K562 (cell line): ENCODE measurements at regions not wholly inside any gene's neighbourhood (a gene's known extent, or its start where the extent isn't known, plus 50 kb on each side); places are given as distances from the start of the nearest gene placed in this dataset.

ENCODE experiments used
- DIDO1 ChIP-seq: fragments of 450-650 bp; IDR thresholded peaks from 2 replicates; pipeline ENCODE4 v1.6.1; 2016; ENCODE audit warnings: low read depth, missing biosample characterization, missing genetic modification characterization
- FOXM1 ChIP-seq, 2 experiments: fragments of 450-650 bp in 1 of 2; sonication (generic) in 1 of 2; formaldehyde crosslinking in 1 of 2; IDR thresholded peaks; 2 replicates each; pipeline versions ENCODE4 v1.6.1 to v1.9.0; 2017 to 2022; ENCODE audit warnings: low read depth in 2 of 2, mild to moderate bottlenecking in 2 of 2, missing genetic modification reagents in 1 of 2, moderate library complexity in 1 of 2
- RHOXF2B ChIP-seq: fragments of 250-450 bp; sonication (Bioruptor Pico); conservative IDR thresholded peaks from 2 replicates; pipeline ENCODE4 v1.5.1; 2021
- SRSF3 ChIP-seq: fragments of 200-400 bp; formaldehyde crosslinking; IDR thresholded peaks from 2 replicates; pipeline ENCODE4 v1.6.1; 2016; ENCODE audit warnings: mild to moderate bottlenecking, low read length, moderate library complexity; ENCODE audit not compliant: insufficient read depth
- SUPT5H ChIP-seq: fragments of 450-650 bp; IDR thresholded peaks from 2 replicates; pipeline ENCODE4 v1.6.1; 2016
- WHSC1 ChIP-seq: IDR thresholded peaks from one replicate; pipeline ENCODE4 v1.6.1; 2012; ENCODE audit warnings: low read length, control low read depth, inconsistent platforms
- ZNF778 ChIP-seq: fragments of 450-650 bp; formaldehyde crosslinking; IDR thresholded peaks from 2 replicates; pipeline ENCODE4 v1.4.0; 2020; ENCODE audit warnings: mild to moderate bottlenecking, moderate library complexity
- TF ChIP-seq, protein P1 (sequence below): sonication (generic); formaldehyde crosslinking; IDR thresholded peaks from 2 replicates; pipeline ENCODE4 v1.8.0; 2022; ENCODE audit warnings: mild to moderate bottlenecking, missing genetic modification reagents
- TF ChIP-seq, protein P2 (sequence below), 2 experiments: fragments of 450-650 bp in 1 of 2; sonication (generic) in 1 of 2; formaldehyde crosslinking in 1 of 2; IDR thresholded peaks; 2 replicates each; pipeline versions ENCODE4 v1.7.1 to v1.9.0; 2016 to 2022; ENCODE audit warnings: inconsistent platforms in 1 of 2, mild to moderate bottlenecking in 1 of 2, missing genetic modification reagents in 1 of 2
- TF ChIP-seq, protein P3 (sequence below), 3 experiments: fragments of 200-800 bp in 1 of 3; sonication (Bioruptor generic) in 1 of 3; sonication (generic) in 1 of 3; formaldehyde crosslinking in 1 of 3; IDR thresholded peaks; 2 replicates each; pipeline versions ENCODE4 v1.6.1 to v1.8.0; 2016 to 2022; ENCODE audit warnings: mild to moderate bottlenecking in 2 of 3, missing compliant biosample characterization in 2 of 3, missing genetic modification characterization in 2 of 3, missing genetic modification reagents in 1 of 3

DNA sequence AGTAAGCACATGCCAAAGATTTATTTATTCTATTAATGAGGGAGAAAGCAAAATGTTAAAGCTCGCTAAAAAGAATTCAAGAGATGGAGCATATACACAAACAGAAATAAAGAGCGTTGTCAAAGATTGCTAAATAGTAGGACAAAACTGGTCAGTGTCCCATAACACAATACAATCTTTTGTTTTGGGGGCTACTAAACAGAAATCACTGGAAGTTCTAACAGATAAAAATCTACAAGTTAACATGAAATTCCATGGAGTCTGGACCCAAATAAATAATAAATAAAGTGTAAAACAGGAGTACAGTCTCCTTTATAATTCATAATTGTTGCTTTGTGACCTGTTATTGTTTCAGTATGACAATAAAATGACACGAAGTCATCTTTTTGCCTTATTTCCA lies 115.2 kb upstream of the CNTNAP4 start (continued):
- TF ChIP-seq FOXM1 (IDR thresholded peaks at IDR 0.05; ENCODE audit: low read depth) (no peak), FOXM1 (CRISPR knock-in tag; IDR thresholded peaks at IDR 0.05; ENCODE audit: low read depth) (no peak), WHSC1 (no peak), SRSF3 (no peak), DIDO1 (tag) (no peak), ZNF778 (no peak), SUPT5H (no peak), RHOXF2B (no peak)
- TF ChIP-seq, protein P1, sequence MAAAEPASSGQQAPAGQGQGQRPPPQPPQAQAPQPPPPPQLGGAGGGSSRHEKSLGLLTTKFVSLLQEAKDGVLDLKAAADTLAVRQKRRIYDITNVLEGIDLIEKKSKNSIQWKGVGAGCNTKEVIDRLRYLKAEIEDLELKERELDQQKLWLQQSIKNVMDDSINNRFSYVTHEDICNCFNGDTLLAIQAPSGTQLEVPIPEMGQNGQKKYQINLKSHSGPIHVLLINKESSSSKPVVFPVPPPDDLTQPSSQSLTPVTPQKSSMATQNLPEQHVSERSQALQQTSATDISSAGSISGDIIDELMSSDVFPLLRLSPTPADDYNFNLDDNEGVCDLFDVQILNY (CRISPR knock-in tag), result no peak
- TF ChIP-seq, protein P2, sequence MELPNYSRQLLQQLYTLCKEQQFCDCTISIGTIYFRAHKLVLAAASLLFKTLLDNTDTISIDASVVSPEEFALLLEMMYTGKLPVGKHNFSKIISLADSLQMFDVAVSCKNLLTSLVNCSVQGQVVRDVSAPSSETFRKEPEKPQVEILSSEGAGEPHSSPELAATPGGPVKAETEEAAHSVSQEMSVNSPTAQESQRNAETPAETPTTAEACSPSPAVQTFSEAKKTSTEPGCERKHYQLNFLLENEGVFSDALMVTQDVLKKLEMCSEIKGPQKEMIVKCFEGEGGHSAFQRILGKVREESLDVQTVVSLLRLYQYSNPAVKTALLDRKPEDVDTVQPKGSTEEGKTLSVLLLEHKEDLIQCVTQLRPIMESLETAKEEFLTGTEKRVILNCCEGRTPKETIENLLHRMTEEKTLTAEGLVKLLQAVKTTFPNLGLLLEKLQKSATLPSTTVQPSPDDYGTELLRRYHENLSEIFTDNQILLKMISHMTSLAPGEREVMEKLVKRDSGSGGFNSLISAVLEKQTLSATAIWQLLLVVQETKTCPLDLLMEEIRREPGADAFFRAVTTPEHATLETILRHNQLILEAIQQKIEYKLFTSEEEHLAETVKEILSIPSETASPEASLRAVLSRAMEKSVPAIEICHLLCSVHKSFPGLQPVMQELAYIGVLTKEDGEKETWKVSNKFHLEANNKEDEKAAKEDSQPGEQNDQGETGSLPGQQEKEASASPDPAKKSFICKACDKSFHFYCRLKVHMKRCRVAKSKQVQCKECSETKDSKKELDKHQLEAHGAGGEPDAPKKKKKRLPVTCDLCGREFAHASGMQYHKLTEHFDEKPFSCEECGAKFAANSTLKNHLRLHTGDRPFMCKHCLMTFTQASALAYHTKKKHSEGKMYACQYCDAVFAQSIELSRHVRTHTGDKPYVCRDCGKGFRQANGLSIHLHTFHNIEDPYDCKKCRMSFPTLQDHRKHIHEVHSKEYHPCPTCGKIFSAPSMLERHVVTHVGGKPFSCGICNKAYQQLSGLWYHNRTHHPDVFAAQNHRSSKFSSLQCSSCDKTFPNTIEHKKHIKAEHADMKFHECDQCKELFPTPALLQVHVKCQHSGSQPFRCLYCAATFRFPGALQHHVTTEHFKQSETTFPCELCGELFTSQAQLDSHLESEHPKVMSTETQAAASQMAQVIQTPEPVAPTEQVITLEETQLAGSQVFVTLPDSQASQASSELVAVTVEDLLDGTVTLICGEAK (IDR thresholded peaks at IDR 0.05), result no peak
- TF ChIP-seq, protein P2 (CRISPR knock-in tag; IDR thresholded peaks at IDR 0.05), result no peak
- TF ChIP-seq, protein P3, sequence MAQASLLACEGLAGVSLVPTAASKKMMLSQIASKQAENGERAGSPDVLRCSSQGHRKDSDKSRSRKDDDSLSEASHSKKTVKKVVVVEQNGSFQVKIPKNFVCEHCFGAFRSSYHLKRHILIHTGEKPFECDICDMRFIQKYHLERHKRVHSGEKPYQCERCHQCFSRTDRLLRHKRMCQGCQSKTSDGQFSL (CRISPR knock-in tag; IDR thresholded peaks at IDR 0.05), result no peak
- TF ChIP-seq, protein P3 (tag; IDR thresholded peaks at IDR 0.05), result no peak
